Tibial artery (tissue), 4 donors: ENCODE measurements at regions not wholly inside any gene's neighbourhood (a gene's known extent, or its start where the extent isn't known, plus 50 kb on each side); places are given as distances from the start of the nearest gene placed in this dataset.

Experiments
- DNase-seq, 2 donors: peaks; one replicate each; pipeline ENCODE4 v3.0.0-alpha.2; 2019
- H3K27ac ChIP-seq, 2 donors: fragments of 200-600 bp; sonication (generic) in 1 of 2; 1 replicate in 1 of 2; 2 replicates in 1 of 2; pipeline ENCODE4 v1.5.1; 2018 to 2019; ENCODE audit warnings: mild to moderate bottlenecking in 1 of 2
- H3K27me3 ChIP-seq, 2 donors: fragments of 200-600 bp; sonication (generic) in 1 of 2; one replicate each; pipeline versions ENCODE4 v1.5.1 to v1.6.0; 2016 to 2019
- H3K36me3 ChIP-seq, 3 donors: fragments of 200-600 bp; sonication (generic) in 2 of 3; one replicate each; pipeline ENCODE4 v1.5.1; 2016 to 2019; ENCODE audit warnings: mild to moderate bottlenecking in 2 of 3
- H3K4me1 ChIP-seq, 4 donors: fragments of 200-600 bp; sonication (generic) in 2 of 4; 1 replicate in 3 of 4; 2 replicates in 1 of 4; pipeline ENCODE4 v1.5.1; 2016 to 2019
- H3K4me3 ChIP-seq, 2 donors: fragments of 200-600 bp; sonication (generic) in 1 of 2; 1 replicate in 1 of 2; 2 replicates in 1 of 2; pipeline ENCODE4 v1.5.1; 2018 to 2019; ENCODE audit warnings: mild to moderate bottlenecking in 2 of 2
- H3K9me3 ChIP-seq, 3 donors: fragments of 200-600 bp; sonication (generic) in 1 of 3; one replicate each; pipeline ENCODE4 v1.5.1; 2016 to 2019
- CTCF ChIP-seq, 2 experiments: fragments of 200-600 bp in 1 of 2; fragments of 450-650 bp in 1 of 2; IDR thresholded peaks; one replicate each; pipeline ENCODE4 v1.5.1; 2017 to 2019; ENCODE audit warnings: antibody characterized with exemption in 2 of 2, mild to moderate bottlenecking in 1 of 2, moderate library complexity in 1 of 2
- intact Hi-C: fragments of 100-400 bp; cut with DNase I; formaldehyde crosslinking; loops from one replicate; pipeline ENCODE4 v1.15.0; 2023; ENCODE audit warnings: low total_unique reads

- no peaks in the 10 kb centered on the region for H3K36me3 ChIP-seq
- intact Hi-C loops = loop anchor here (10.0 kb wide), 2 partner anchors 473 to 723 kb away; no protein-coding TSS in a partner anchor
These were observed 376.4 kb upstream of the GBE1 start for GRCh38 chr3:82137861-82138260.

GRCh38 chr3:82137050-82137449 is 375.6 kb upstream of the GBE1 start:
- Histone ChIP-seq H3K27ac (no peak overlapping the region), H3K4me3 (no peak overlapping the region), H3K36me3 (no peaks in the 10 kb centered on the region), H3K27me3 (no peaks in the 10 kb centered on the region), H3K9me3 (peaks cover 0 to 8% (median 0%) of the 10 kb centered on the region in 3 donors), H3K4me1 (no peaks in the 10 kb centered on the region)
- DNase-seq = no peak
- intact Hi-C loops = loop anchor here (10.0 kb wide), 2 partner anchors 472 to 722 kb away; no protein-coding TSS in a partner anchor
- TF ChIP-seq CTCF (IDR thresholded peaks at IDR 0.05) = no peak

More at GRCh38 chr3:82137861-82138260, 376.4 kb upstream of the GBE1 start:
- no peak for TF ChIP-seq CTCF (IDR thresholded peaks at IDR 0.05)
- Histone ChIP-seq H3K27me3 (no peaks in the 10 kb centered on the region), H3K27ac (no peak overlapping the region), H3K4me1 (no peaks in the 10 kb centered on the region), H3K4me3 (no peak overlapping the region), H3K9me3 (peaks cover 0 to 8% (median 0%) of the 10 kb centered on the region in 3 donors)
- no peak for DNase-seq

GRCh38 chr3:82133070-82133606 is 371.7 kb upstream of the GBE1 start:
- H3K4me1 ChIP-seq = no peaks in the 10 kb centered on the region
- no peaks in the 10 kb centered on the region for H3K27me3 ChIP-seq
- H3K4me3 ChIP-seq = no peak overlapping the region
- peak; percentile 79 to 82 for TF ChIP-seq CTCF (IDR thresholded peaks at IDR 0.05)
- no peaks in the 10 kb centered on the region for H3K36me3 ChIP-seq
- no peaks in the 10 kb centered on the region for H3K9me3 ChIP-seq
- intact Hi-C loops = loop anchor here (10.0 kb wide), 2 partner anchors 468 to 718 kb away; no protein-coding TSS in a partner anchor
- H3K27ac ChIP-seq = no peak overlapping the region
- DNase-seq = peak in 1 of 2 donors; percentile 30

- no peak overlapping the region for H3K27ac ChIP-seq
- intact Hi-C loops = loop anchor here (10.0 kb wide), 2 partner anchors 468 to 718 kb away; no protein-coding TSS in a partner anchor
- no peaks in the 10 kb centered on the region for H3K27me3 ChIP-seq
- H3K36me3 ChIP-seq = no peaks in the 10 kb centered on the region
- DNase-seq = no peak
- no peak overlapping the region for H3K4me3 ChIP-seq
- H3K9me3 ChIP-seq = no peaks in the 10 kb centered on the region
- no peaks in the 10 kb centered on the region for H3K4me1 ChIP-seq
- no peak for TF ChIP-seq CTCF (IDR thresholded peaks at IDR 0.05)
These were observed 371.0 kb upstream of the GBE1 start for GRCh38 chr3:82132210-82133069.

GRCh38 chr3:82130046-82130445 is 368.6 kb upstream of the GBE1 start:
- no peak for DNase-seq
- no peaks in the 10 kb centered on the region for H3K27me3 ChIP-seq
- TF ChIP-seq CTCF (IDR thresholded peaks at IDR 0.05) = no peak
- no peak overlapping the region for H3K4me3 ChIP-seq
- no peaks in the 10 kb centered on the region for H3K36me3 ChIP-seq
- H3K4me1 ChIP-seq = no peaks in the 10 kb centered on the region
- intact Hi-C loops = loop anchor here (10.0 kb wide), 2 partner anchors 465 to 715 kb away; no protein-coding TSS in a partner anchor
- H3K9me3 ChIP-seq = no peaks in the 10 kb centered on the region
- H3K27ac ChIP-seq = no peak overlapping the region
